ENCODE measurements at regions not wholly inside any gene's neighbourhood (a gene's known extent, or its start where the extent isn't known, plus 50 kb on each side); places are given as distances from the start of the nearest gene placed in this dataset.

DNA sequence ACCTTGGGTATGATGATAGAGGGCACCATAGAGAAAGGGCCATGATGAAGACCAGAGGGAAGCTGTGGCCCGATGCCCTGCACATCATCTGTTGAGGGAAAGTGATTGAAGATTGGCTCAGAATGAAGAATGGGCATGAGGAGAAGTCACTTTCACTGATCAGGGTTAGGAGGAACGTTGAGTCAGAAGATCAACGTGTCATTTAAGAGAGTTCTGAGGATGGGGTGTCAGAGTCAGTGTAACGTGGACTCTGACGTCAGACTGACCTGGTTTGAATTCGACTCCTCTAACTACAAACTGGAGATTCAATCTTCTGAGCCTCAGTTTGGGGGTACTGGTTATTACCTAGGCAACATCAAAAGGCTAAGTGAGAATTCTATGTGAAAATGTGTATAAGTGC, 352.6 kb downstream of the DDX10 start:
- DNase-seq (ENCODE audit: insufficient read length, low spot score) (no peak), FAIRE-seq (no peak)
- TF ChIP-seq, protein P1, sequence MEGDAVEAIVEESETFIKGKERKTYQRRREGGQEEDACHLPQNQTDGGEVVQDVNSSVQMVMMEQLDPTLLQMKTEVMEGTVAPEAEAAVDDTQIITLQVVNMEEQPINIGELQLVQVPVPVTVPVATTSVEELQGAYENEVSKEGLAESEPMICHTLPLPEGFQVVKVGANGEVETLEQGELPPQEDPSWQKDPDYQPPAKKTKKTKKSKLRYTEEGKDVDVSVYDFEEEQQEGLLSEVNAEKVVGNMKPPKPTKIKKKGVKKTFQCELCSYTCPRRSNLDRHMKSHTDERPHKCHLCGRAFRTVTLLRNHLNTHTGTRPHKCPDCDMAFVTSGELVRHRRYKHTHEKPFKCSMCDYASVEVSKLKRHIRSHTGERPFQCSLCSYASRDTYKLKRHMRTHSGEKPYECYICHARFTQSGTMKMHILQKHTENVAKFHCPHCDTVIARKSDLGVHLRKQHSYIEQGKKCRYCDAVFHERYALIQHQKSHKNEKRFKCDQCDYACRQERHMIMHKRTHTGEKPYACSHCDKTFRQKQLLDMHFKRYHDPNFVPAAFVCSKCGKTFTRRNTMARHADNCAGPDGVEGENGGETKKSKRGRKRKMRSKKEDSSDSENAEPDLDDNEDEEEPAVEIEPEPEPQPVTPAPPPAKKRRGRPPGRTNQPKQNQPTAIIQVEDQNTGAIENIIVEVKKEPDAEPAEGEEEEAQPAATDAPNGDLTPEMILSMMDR (IDR thresholded peaks at IDR 0.05; ENCODE audit: insufficient read depth, missing control alignments) = no peak

DNA sequence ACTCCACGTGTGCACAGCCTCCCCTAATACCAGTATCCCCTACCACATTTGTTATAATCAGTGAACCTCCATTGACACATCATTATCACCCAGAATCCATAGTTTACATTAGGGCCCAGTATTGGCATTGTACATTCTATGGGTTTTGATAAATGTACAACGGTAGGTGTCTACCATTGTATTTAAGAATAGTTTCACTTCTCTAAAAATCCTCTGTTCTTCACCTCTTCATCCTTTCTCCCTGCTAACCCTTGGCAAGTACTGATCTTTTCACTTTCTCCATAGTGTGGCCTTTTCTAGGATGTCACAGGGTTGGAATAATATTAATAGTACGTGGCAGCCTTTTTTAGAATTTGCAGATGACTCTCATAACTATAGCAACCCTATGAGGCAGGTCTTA, 353.8 kb downstream of the DDX10 start:
- DNase-seq (ENCODE audit: insufficient read length, low spot score) = no peak
- FAIRE-seq = no peak

DNA sequence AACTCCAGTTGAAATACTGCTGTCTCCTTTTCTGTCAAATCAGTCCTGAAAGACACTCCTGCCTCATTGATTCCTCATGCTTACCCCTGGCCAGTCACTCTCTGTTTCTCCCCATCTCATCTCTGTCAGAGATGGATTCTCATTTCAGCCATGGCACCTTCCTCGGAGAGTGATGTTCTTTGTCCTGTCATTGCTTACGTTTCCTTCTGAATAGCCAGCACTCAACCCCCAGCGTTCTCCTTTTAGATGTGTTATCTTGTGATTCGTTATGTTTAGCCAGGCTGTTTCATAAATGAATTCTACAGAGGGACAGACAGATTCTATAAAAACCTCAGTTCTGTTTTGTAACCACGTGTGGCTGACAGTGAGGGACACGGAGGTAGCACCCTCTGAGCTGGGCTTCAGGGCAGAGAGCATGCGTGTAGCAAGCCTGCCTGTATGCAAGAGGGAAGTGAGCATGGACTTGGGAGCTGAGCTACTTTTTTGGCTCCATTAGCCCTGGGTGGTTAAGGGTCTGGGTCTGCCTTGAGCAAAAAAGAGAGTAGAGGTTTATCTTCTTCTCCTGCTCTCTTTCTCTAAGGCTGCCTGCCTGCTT, 354.6 kb downstream of the DDX10 start:
- DNase-seq (ENCODE audit: insufficient read length, low spot score) (no peak), FAIRE-seq (no peak)
- TF ChIP-seq, protein P1 (IDR thresholded peaks at IDR 0.05; ENCODE audit: insufficient read depth, missing control alignments) = no peak

More for the DNA sequence above, 353.8 kb downstream of the DDX10 start:
- TF ChIP-seq, protein P1 (IDR thresholded peaks at IDR 0.05; ENCODE audit: insufficient read depth, missing control alignments) = no peak

DNA sequence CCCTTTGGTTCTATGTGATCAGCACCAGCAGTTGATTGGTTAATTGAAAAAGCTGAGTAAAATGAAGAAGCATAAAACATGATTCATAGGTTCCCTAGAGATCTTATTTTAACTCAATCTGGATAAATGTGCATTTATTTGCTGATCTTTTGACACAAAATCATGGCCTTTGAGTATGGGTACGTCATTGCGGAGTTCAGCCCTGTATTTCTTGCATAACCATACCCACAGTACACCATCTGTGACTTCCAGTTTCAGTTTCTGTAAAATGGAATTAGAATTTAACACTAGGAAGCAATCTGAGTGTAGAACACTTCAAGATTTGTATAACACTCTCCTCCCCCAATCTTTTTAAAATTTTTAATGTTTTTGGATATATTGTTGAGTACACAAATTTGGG, 358.2 kb downstream of the DDX10 start:
- FAIRE-seq (no peak), DNase-seq (ENCODE audit: insufficient read length, low spot score) (no peak)

DNA sequence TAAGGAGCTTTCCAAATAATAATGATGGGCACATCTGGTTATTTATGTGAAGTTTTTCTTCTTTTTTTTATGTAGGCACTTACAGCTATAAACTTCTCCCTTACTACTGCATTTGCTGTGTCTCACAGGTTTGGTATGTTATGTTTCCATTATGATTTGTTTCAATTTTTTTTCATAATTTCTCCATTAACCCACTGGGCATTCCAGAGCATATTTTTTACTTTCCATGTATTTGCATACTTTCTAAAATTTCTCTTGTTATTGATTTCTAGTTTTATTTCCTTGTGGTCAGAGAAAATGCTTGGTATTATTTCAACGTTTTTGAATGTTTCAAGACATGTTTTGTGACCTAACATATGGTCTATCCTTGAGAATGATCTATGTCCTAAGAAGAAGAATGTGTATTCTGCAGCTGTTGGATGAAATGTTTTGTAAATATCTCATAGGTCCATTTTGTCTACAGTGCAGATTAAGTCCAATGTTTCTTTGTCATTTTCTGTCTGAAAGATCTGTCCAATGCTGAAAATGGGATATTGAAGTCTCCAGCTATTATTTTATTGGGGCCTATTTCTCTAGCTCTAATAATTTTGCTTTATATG, 362.1 kb downstream of the DDX10 start:
- FAIRE-seq (no peak), DNase-seq (ENCODE audit: insufficient read length, low spot score) (no peak)
- TF ChIP-seq, protein P1 (IDR thresholded peaks at IDR 0.05; ENCODE audit: insufficient read depth, missing control alignments) = no peak

More for the DNA sequence above, 358.2 kb downstream of the DDX10 start:
- TF ChIP-seq, protein P1 (IDR thresholded peaks at IDR 0.05; ENCODE audit: insufficient read depth, missing control alignments) = no peak

DNA sequence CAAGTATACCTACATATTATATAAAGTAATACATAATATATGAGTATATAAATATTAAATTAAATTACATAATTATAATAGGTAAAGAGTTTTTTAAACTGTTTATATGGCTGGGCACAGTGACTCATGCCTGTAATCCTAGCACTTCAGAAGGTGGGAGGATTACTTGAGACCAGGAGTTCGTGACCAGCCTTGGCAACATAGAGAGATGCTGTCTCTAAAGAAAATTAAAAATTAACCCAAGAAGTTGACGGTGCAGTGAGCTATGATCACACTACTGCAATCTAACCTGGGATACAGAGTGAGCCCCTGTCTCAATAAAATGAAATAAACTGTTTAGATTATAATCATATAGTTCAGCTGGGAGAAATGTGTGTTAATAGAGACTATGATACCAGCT, 363.0 kb downstream of the DDX10 start:
- TF ChIP-seq, protein P1 (IDR thresholded peaks at IDR 0.05; ENCODE audit: insufficient read depth, missing control alignments) = no peak
- no peak for FAIRE-seq
- DNase-seq (ENCODE audit: insufficient read length, low spot score) = no peak

DNA sequence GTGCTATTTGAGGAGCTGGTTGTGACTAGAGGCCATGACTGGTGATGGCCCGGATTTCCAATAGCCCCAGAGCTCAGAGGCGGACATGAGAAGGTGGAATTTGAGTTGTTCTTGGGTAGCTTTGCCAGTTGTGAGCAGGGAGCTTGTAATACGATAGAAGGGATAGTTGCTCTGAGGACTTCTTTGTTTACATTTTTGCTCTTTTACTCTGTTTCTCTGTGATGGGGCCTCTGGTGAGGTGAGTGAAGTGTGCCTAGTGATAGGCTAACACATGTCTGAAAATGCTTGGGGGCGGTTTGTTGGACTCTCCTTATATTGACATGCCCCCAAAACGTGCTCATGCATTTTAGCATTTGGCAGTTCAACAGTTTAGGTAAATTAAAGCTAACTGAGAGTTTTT, 365.1 kb downstream of the DDX10 start:
- TF ChIP-seq, protein P1 (IDR thresholded peaks at IDR 0.05; ENCODE audit: insufficient read depth, missing control alignments) = no peak
- FAIRE-seq = no peak
- no peak for DNase-seq (ENCODE audit: insufficient read length, low spot score)

Data from D721Med (cell line).